ENCODE measurements at regions not wholly inside any gene's neighbourhood (a gene's known extent, or its start where the extent isn't known, plus 50 kb on each side); places are given as distances from the start of the nearest gene placed in this dataset.

DNA sequence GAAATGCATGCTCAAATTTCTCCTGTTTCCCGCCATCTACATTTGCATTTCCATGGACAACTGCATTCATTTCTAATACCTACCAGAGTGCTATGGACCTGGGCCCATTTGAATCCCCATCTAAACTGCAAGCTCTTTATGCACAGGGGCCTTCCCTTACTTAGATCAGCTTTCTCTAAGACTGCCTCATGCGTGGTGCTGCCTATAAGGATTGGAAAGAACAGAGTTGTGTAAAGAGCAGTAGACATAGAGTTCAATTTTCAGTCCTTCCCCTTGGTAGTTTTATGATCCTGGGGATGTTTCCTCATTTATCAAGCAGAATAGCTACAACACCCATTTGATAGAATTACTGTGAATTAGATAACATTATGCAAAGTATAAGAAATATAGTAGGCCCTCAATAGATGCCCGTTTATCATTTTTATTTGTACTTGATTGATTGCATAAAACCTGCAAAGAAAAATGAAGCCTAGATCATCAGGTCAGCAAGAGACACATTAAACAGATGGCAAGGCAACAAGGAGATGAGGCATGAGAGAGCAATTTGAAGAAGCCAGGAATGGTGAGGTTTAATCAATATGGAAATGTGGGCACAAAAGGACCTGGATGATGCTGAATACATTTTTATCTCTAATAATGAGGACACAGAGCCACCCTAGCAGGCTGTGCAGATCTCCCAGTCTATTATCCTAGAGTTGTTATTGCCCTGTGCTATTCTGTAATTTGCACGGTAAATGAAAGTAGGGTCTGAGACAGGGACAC lies 359.7 kb downstream of the FAM181B start:
- no peak for DNase-seq (ENCODE audit: low read depth in 2 of 2)

DNA sequence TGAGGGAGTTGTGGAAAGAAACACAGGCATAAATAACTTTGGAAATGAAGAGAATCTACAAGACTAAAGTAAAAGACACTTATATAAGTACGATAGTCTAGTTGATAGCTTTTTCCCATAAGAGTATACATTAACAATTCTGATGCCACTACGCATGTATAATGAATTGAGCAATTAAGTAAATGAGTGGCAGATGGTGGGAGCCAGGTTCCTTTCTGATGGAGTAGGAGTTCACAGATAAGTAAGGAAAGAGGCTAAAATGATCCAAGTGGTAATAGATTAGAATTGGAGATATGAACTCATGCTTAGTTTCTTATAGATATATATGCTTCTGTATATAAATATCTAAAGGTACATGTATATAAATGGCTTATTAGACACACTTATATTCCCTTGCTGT lies 368.3 kb downstream of the FAM181B start:
- DNase-seq (ENCODE audit: low read depth in 2 of 2), result no peak

DNA sequence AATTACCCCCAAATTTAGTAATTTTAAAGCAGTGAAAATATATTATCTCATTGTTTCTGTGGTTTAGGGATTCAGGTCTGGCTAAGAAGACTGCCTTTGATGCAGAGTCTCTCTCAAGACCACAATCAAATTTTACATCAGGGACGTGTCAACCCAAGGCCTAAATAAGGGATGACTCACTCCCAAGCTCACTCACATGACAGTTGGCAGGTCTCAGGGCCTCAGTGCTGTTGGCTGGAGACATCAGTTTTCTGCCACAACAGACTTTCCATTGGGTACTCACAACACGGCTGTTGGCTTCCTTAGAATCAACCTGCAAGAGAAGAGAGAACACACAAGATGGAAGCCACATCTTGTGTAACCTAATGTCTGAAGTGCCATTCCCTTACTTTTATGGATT lies 377.3 kb downstream of the FAM181B start:
- DNase-seq (ENCODE audit: low read depth in 2 of 2), result no peak

DNA sequence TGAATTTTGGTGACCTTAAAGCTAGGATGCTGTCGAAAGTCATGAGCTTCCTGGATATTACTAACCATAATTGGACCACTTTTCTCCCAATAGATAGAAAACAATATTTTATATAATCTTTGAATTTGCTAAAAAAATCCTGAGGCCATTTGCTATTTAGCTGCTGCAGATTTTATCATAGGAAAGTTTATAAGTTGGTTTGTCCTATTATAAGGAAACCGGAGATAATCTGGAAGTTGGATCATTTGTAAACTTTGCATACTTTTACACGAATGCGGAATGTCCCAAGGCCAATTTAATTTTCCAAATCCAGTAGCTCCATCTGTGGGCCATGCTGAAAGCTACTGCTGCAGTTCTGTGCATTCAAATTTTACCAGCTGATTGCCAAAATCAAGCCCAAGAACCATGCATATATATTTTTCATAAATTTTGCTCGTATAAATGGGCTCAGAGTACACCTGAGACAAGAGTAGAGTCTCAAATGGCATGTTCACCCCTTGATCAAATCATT lies 378.3 kb downstream of the FAM181B start:
- DNase-seq (ENCODE audit: low read depth in 2 of 2), result no peak

DNA sequence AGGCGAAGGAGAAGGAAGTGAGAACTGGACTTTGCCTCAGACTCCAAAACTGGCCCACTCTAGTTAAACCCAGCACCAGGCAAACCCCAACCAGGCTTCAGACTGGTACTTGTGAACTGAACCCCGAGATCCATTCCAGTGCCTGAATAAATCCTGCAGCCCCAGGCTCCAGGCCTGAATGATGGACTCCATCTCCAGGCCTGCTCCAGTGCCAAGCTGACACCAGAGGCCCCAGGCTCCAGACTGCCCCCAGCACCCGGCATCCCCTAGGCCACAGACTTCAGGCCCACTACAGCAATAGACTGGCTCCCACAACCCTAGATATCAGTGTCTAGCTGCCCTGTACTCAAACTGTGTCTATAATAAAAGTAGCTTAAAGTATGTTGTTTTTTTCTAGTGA lies 406.8 kb downstream of the FAM181B start:
- no peak for DNase-seq (ENCODE audit: low read depth in 2 of 2)

DNA sequence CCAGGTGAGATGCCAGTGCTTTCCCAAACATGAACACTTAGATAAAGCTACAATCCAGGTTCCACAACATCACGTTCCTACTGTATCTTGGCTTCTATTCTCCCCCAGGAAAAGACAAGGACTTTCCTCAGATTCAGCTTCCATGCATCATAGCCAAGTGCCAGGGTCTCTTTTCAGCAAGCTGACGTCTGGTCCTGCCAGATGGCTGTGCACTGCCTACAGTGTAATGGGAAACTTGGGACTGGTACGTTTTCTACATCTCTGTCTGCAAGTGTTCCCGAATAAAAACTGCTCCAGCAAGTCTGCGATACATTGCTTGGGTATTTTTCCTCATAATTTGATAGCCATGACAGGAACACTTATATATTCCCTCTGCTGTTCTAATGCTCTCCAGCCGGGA lies 412.5 kb downstream of the FAM181B start:
- DNase-seq (ENCODE audit: low read depth in 2 of 2), result no peak

DNA sequence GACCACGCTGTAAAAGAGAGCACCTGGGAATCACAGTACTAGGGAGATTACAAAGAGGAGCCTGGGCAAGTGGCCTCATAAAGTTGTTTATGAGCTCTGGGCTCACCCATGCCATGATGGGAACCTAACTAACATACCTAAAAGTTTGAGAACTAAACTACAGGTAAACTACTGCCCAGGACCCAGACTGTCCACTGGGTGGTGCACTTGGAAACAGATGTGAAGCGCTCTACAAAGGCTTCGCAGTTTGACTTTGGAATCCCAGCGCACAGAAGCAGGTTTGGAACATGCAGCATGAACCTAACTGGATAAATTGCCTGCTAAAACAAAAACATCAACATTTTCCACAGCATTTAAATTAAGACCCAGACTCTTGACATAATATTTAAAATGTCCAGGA lies 418.6 kb downstream of the FAM181B start:
- DNase-seq (ENCODE audit: low read depth in 2 of 2), result no peak

DNA sequence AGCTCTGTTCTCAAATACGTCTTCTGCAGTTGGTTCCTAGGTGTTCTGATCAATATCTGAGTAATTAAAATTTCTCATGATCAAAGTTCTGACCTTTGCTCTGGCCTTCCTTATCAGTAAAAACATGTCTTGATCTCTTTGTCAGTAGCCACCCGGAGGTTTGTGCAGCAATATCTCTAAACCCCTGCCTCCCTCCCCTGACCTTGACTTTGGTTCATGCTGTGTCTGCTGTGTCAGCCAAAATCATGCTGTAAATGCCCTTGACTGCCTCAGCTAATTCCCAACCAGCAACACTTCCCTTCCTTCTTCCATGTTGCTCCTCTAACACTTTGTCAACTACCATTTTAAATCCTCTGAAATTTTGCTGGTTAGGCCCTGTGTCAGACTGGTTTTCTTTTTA lies 424.7 kb downstream of the FAM181B start:
- DNase-seq (ENCODE audit: low read depth in 2 of 2), result no peak

DNA sequence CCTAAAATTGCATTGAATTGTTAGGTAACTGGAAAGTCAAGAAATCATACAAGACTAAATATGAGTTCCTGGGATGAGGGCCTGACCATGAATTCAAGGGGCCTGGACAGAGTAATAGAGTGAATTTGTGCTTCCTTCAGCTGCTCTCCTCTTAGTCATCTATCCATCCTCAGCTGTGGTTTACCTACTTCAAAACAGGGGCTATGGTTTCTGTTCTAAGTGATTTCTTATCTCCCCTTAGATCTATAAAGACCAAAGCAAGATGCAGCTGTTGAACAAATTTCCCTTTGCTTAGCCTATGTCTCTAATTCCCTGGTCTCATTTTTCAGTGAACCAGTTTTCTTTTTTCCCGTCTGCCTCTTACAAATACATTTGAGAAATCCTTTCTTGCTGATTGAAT lies 428.5 kb downstream of the FAM181B start:
- no peak for DNase-seq (ENCODE audit: low read depth in 2 of 2)

DNA sequence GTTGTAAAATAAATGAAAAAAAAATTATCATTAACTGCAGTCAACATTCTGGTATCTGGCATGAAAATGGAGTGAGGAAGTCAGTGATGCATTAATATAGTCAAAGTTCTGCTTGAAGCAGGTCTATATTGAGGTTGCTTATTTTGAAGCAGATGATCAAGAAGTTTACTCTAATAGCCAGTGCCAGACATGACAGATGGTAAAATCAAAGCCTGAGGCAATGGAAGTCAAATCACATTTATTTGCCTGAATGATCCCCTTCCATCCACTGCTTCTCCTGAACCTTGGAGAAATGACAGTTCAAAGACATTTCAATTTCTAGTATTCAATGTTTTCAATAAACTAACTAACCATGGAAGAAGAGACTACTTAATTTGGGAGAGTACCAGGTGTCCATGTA lies 430.0 kb downstream of the FAM181B start:
- no peak for DNase-seq (ENCODE audit: low read depth in 2 of 2)

DNA sequence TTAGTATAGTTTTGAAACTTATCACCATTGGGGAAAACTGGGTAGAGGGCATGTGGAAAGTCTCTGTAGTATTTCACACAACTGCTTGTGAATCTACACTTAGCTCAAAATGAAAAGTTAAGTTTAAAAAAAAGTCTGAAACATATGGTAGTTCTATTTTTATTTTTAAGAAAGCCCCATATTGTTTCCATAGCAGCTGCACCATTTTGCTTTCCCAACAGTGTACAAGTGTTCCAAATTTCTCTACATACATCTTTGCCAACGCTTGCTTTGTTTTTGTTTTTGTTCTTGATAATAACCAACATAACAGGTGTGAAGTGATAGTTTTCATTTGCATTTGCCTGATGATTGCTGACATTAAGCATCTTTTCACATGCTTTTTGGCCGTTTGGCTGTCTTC lies 445.2 kb downstream of the FAM181B start:
- DNase-seq (ENCODE audit: low read depth in 2 of 2), result no peak

DNA sequence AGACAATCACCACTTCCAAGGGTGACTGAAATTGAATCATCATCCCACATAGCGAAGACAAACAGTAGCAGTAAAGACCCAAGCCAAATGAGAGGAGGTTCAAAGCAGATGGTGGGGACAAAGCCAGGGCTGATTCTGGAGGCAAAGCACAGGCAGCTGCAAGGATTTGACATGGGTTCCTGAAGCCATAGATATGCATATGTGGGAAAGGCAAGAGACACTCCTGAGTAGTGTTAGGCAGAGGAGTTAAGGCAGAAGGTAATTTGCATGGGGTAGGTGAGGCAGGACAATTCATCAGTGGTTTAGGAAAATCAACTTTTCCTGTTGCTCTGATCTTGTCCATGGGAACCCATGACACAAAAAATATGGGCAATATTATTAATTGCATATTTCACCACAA lies 462.8 kb downstream of the FAM181B start:
- no peak for DNase-seq (ENCODE audit: low read depth in 2 of 2)

DNA sequence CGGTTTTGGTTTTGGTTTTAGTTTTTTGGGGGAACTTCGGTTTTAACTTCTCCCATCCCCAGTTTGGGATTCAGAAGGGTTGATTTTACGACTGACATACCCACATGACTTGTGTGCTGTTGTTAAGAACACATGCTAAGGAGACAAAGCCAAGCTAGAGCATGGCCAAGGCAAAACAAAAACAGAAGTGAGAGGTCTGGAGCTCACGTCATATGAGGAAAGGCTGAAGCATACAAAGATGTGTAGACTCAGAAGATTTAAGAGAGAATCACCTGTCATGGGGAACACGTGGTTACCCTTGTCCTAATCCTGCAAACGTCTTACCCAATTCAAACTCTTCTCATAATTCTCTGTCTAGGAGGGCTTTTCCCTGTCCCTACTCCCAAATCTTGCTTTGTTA lies 465.0 kb downstream of the FAM181B start:
- DNase-seq (ENCODE audit: low read depth in 2 of 2), result no peak

DNA sequence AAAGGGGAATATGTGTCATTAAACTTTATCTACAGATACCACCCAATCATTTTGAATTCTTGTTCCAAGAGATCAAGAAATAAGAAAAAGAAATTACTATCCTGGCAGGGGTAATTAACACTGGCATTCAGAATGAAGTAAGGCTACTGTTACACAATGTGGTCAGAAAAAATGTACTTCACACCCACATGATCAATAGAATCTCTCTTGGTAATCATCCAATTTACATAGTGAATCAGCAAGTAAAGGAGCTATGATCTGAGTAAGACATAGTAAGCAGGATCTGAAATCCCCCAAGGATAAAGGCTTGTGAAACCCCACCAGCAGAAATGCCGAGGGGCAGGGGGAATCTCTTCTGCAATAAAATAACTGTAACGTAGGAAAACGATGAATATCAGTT lies 466.5 kb downstream of the FAM181B start:
- DNase-seq (ENCODE audit: low read depth in 2 of 2), result no peak

DNA sequence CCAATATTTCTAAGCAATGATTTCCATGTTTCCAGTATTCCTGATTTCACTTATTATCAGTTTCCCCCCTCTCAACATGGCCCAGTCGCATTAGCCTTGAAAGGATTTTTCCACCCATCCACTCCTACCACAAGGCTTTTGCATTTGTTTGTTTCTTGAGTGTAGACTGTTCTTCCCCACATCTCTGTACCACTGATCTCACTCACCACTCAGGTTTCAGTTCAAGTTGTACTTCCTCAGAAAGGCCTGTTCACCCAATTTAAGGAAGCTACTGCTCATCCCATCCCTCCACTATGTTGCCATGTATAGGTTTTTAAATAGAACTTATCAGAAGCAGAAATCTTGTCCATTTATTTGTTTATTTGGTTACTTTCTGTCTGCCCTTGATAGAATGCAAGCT lies 472.3 kb downstream of the FAM181B start:
- DNase-seq (ENCODE audit: low read depth in 2 of 2), result no peak

DNA sequence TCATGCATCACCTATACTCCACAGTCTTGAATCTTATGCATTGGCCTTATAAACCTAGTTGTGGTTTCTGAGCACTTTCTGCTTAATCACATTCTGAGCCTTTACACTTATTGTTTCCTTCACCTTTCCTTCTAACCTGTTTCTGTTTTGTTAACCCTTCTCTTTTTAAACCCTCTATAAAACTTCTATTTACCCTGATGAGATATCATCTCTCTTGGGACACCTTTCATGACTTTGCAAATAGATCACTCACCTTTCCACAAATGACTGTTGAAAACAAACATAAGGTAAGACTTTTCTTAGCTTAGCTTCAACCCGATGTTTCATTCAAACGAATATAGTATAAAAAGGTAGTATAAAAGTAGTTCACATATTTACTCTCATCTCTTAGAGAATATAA lies 483.6 kb downstream of the FAM181B start:
- DNase-seq (ENCODE audit: low read depth in 2 of 2), result no peak

DNA sequence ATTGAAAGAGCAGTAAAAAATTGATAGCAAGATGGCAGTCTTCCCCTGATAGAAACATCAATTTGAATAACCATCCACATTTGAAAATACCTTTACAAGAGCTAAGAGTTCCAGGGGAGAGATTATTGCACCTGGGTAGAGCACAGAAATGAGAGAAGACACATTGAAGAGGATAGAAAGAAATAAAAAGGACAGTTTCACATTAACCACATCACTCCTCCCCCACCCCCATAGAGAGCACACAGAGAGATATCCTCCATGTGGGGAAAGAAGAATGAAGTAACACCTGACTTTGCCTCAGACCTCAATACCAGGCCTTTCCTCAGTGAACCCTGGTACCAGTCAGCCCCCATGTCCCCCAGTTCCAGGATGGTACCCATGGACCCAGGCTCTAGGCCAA lies 486.7 kb downstream of the FAM181B start:
- DNase-seq (ENCODE audit: low read depth in 2 of 2), result no peak

DNA sequence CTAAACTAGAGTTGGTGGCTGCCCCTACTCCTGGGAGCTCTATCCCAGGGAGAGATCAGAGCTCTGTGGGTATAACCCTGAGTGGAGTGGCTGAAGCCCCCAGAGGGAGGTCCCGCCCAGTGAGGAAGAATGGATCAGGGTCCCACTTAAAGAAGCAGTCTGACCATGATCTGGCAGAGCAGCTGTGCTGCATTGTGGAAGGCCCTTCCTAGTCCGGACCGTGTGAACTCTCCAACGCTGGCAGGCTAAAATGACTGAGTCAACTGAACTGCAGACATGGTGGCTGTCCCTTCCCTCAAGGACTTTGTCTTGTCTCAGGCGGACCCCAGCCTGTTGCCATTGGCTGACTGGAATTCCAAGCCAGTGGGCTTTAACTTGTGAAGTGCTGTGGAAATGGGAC lies 494.2 kb downstream of the FAM181B start:
- no peak for DNase-seq (ENCODE audit: low read depth in 2 of 2)

DNA sequence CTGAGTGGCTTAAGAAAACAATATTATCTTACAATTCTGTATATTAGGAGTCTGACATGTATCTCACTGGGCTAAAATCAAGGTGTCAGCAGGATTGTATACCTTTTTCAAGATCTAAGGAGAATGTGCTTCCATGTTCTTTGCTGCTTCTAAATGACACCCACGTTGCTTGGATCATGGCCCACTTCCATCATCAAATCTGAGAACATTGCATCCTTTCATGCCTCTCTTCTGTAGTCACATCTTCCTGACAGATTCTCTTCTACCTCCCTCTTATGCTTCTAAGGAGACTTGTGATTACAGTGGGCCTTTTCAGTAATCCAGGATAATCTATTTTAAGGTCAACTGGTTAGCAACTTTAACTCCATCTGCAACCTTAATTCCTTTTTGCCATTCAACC lies 499.4 kb downstream of the FAM181B start:
- no peak for DNase-seq (ENCODE audit: low read depth in 2 of 2)

DNA sequence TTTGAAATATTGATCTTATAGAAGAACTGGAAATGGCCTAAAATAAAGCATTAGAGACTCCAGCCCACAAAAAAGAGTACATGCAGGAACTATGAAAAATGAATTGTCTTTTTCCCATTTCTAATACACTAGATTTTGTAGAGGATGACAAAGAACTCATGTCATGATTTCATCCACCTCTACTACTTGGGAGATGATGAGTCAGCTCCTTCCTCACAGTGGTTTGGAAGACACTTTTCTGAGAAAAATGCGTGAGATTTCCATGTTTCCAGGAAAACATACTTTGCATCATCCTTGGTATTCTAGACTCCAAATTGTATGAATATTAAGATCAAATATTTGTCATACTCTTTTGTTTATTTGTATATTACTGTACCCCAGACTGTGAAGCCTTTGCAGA lies 500.5 kb downstream of the FAM181B start:
- DNase-seq (ENCODE audit: low read depth in 2 of 2), result peak; percentile 24 to 26

DNA sequence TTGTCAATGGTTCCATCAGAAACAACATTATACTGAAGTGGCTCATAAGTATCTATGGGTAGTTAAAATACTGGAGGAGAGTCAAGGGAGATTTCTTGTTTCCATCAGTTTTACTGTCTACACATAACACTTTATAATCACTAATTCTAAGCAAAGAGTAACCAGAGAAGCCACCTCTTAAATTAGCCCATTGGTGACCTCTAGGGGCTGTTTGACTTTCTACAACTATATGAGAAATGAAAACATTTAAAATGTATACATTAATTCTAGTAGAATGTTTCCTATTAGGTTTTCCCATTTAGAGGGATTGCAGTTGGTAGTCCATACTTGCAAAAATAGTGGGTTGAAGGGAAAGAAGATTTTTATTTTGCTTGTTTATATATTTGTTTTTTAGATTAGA lies 504.3 kb downstream of the FAM181B start:
- DNase-seq (ENCODE audit: low read depth in 2 of 2), result peak in 1 of 2 experiments; percentile 12

DNA sequence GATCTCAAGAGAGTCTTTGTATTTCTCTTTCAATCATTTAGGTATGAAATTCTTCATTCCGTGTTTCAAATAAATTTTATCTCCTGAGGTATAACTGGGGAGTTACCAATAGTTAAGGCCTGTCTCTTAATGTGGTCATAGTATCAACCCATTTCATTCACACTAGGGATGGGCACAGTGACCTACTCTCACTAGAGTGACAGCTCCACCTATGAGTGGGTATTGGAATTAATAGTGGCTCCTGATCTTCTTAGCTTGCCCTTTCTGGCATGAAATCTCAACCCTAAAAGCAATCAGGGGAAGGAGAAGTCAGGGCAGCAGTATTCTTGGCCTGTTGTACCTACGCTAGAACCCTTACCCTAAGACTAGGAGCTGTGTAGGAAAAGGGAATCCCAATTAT lies 507.7 kb downstream of the FAM181B start:
- no peak for DNase-seq (ENCODE audit: low read depth in 2 of 2)

DNA sequence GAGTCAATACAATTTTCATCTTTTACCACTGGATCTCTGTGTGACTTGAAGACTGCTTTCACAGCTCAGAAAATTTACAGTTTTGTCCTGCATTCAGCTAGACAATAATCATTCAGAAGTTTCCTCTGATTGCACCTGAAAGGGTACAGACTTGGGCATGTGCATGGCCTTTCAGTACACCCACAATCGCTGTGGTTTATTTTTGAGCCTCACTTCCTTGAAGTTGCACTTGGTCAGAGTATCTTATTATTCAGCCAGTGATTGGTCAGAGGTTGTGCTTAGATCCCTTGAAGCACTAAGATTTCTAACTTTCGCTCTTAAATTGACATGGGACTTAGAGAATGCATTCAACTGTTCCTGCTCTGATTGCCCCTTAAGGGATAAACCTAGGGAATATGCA lies 508.2 kb downstream of the FAM181B start:
- no peak for DNase-seq (ENCODE audit: low read depth in 2 of 2)

DNA sequence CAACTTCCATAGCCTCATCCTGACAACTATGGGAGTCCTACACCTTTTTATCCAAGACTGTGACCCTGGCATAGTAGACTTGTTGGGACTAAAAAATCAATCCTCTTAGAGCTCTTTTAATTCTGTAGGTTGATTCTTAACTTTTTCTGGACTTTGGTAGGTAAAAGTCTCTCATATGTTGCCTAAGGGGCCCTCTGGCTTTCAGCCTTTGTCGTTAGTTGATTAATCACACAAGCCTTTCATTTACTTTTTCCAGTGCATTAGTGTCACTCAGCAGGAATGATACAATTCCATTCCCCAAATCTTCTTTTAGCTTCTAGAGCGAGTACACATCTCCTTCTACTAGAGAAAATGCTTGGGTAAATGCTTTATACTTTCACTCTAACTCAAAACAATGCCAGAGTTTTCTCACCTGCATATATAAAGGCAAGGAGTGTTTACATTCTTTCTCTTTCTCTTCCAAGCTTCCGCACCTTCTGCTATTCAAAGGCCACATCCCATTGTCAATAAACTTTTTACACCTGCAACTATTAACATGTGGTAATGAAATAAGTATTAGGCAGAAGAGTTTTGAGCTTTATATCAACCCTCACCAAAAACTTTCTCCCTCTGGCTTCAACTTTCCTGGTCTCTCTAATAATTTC lies 516.6 kb downstream of the FAM181B start:
- DNase-seq (ENCODE audit: low read depth in 2 of 2), result no peak

Measured in fibroblast of skin of left biceps (primary cell).